GM13977 (cell line): ENCODE measurements at regions not wholly inside any gene's neighbourhood (a gene's known extent, or its start where the extent isn't known, plus 50 kb on each side); places are given as distances from the start of the nearest gene placed in this dataset.

Experiments
- DNase-seq: peaks from one replicate; pipeline ENCODE4 v3.0.0; 2012; ENCODE audit warnings: low spot score
- CTCF ChIP-seq: IDR thresholded peaks from 2 replicates; pipeline ENCODE4 v1.5.1; 2012; ENCODE audit warnings: mild to moderate bottlenecking, control low read depth; ENCODE audit not compliant: insufficient read depth; ENCODE audit errors: extremely low read depth, missing control alignments
- in situ Hi-C: fragments of 300-500 bp; cut with MboI; formaldehyde crosslinking; loops from one replicate; pipeline ENCODE4 v1.12.0; 2022; ENCODE audit warnings: low sequenced_read_pairs, low pct_unique_long_range_greater_than_20kb, mixed read lengths, inconsistent platforms; ENCODE audit not compliant: unreplicated experiment

GRCh38 chr4:81756973-81757372, 285.3 kb upstream of the RASGEF1B start:
- peak; percentile 2 for DNase-seq
- no peak for TF ChIP-seq CTCF
- in situ Hi-C loops: no loop called here

- no peak for DNase-seq
- no peak for TF ChIP-seq CTCF
- in situ Hi-C loops: no loop called here
These were observed 284.3 kb upstream of the RASGEF1B start for GRCh38 chr4:81756042-81756441.

GRCh38 chr4:81754169-81754568, 282.5 kb upstream of the RASGEF1B start:
- in situ Hi-C loops: no loop called here
- DNase-seq: no peak
- TF ChIP-seq CTCF: no peak

- in situ Hi-C loops: no loop called here
- TF ChIP-seq CTCF: no peak
- DNase-seq: no peak
These were observed 280.0 kb upstream of the RASGEF1B start for GRCh38 chr4:81751531-81752289.

- in situ Hi-C loops: no loop called here
- no peak for DNase-seq
- TF ChIP-seq CTCF: no peak
These were observed 275.7 kb upstream of the RASGEF1B start for GRCh38 chr4:81747242-81747930.

- TF ChIP-seq CTCF: no peak
- DNase-seq: no peak
- in situ Hi-C loops: no loop called here
These were observed 275.1 kb upstream of the RASGEF1B start for GRCh38 chr4:81746773-81747172.
